OCI-LY1 (cell line): ENCODE measurements at regions not wholly inside any gene's neighbourhood (a gene's known extent, or its start where the extent isn't known, plus 50 kb on each side); places are given as distances from the start of the nearest gene placed in this dataset.

Experiments
- CTCF ChIP-seq: fragments of 200-600 bp; sonication (generic), shearing (Covaris generic); IDR thresholded peaks from 2 replicates; pipeline ENCODE4 v1.5.1; 2017; ENCODE audit warnings: mild to moderate bottlenecking, antibody characterized with exemption, low read length, moderate library complexity, mixed read lengths
- EZH2 ChIP-seq: fragments of 200-600 bp; sonication (generic), shearing (Covaris generic); IDR thresholded peaks from 2 replicates; pipeline ENCODE4 v1.8.0; 2017; ENCODE audit warnings: borderline replicate concordance, mixed run types, mild to moderate bottlenecking, antibody characterized with exemption, low read length, moderate library complexity, mixed read lengths

DNA sequence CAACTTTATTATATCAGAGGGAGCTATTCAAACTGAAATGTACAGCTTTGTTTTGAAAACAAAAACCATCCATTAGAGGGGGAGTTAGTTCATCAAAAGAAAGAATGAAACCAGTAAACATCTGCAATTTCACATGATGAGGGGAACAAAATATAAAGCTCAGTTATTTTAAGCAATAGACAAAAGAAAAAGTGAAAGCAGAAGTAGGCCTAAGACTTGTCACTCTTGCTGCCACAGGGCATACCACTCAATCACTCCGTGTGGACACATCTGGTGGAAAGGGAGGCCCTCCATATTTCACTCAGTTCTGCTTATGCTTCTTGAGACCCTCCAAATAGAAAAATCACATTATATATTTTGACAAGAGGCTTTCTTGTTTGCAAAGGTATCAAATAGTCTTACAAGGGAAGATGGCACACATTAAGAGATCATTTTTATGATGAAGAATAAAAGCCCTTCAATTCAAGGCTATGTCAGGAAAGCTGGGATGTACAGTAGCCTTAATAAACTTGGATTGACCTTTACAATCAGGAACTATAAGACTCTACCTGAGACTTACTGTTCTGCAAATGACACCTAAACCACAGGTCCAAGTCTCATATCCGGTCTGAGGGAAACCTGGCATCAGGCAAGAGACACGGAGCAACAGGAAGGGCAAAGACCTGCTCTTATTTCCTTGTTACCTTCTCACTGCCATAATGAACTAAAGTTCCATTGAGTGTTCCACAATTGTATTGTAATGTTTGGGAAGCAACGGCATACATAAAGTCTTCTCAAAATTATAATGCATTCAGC, 222.5 kb upstream of the GRIP1 start:
- no peak for TF ChIP-seq CTCF
- no peak for TF ChIP-seq EZH2
